DND-41 (cell line): ENCODE measurements at regions not wholly inside any gene's neighbourhood (a gene's known extent, or its start where the extent isn't known, plus 50 kb on each side); places are given as distances from the start of the nearest gene placed in this dataset.

Experiments used
- ATAC-seq: fragments of 200-7000 bp; cut with Tn5 transposase; 3 replicates; pipeline ENCODE4 v1.9.1; 2021; ENCODE audit warnings: low read depth; ENCODE audit not compliant: insufficient read depth
- DNase-seq: peaks from one replicate; pipeline ENCODE4 v3.0.0-alpha.2; 2020
- H2AFZ ChIP-seq: 2 replicates; pipeline ENCODE4 v1.6.0; 2012; ENCODE audit warnings: low read depth, low read length
- H3K27ac ChIP-seq: 2 replicates; pipeline ENCODE4 v1.5.1; 2012; ENCODE audit warnings: low read length, inconsistent platforms
- H3K27me3 ChIP-seq: fragments of 200-600 bp; sonication (generic); 2 replicates; pipeline ENCODE4 v1.6.0; 2012; ENCODE audit warnings: low read length, mild to moderate bottlenecking, inconsistent platforms; ENCODE audit not compliant: insufficient read depth, poor library complexity
- H3K36me3 ChIP-seq: 2 replicates; pipeline ENCODE4 v1.5.1; 2012; ENCODE audit warnings: low read length, inconsistent platforms; ENCODE audit not compliant: insufficient read depth
- H3K4me1 ChIP-seq: 2 replicates; pipeline ENCODE4 v1.5.1; 2012; ENCODE audit warnings: mild to moderate bottlenecking, low read length; ENCODE audit not compliant: insufficient read depth
- H3K4me2 ChIP-seq: 2 replicates; pipeline ENCODE4 v1.6.0; 2012; ENCODE audit warnings: mild to moderate bottlenecking, moderate library complexity, low read length, inconsistent platforms; ENCODE audit not compliant: insufficient read depth
- H3K4me3 ChIP-seq, 2 experiments: fragments of 200-600 bp in 1 of 2; shearing (Covaris generic) in 1 of 2; 2 replicates each; pipeline ENCODE4 v1.5.1; 2012 to 2016; ENCODE audit warnings: inconsistent platforms in 2 of 2, low read length in 2 of 2, mild to moderate bottlenecking in 2 of 2, low read depth in 1 of 2, moderate library complexity in 1 of 2
- H3K79me2 ChIP-seq: 2 replicates; pipeline ENCODE4 v1.6.0; 2012; ENCODE audit warnings: low read length, inconsistent platforms; ENCODE audit not compliant: insufficient read depth
- H3K9ac ChIP-seq: 2 replicates; pipeline ENCODE4 v1.6.0; 2012; ENCODE audit warnings: low read depth, mild to moderate bottlenecking, inconsistent platforms, low read length, moderate library complexity
- H3K9me3 ChIP-seq: 2 replicates; pipeline ENCODE4 v1.5.1; 2012; ENCODE audit warnings: low read length, moderate library complexity, mild to moderate bottlenecking, inconsistent platforms; ENCODE audit not compliant: insufficient read depth, severe bottlenecking
- H4K20me1 ChIP-seq: 2 replicates; pipeline ENCODE4 v1.6.0; 2012; ENCODE audit warnings: low read length; ENCODE audit not compliant: insufficient read depth
- CTCF ChIP-seq: IDR thresholded peaks from 2 replicates; pipeline ENCODE4 v1.5.1; 2012; ENCODE audit warnings: borderline replicate concordance, low read length, moderate library complexity, mild to moderate bottlenecking; ENCODE audit not compliant: poor library complexity, severe bottlenecking; ENCODE audit errors: extremely low read depth
- EZH2 ChIP-seq: IDR thresholded peaks from 3 replicates; pipeline ENCODE4 v1.6.1; 2012; ENCODE audit warnings: borderline replicate concordance, low read depth, mild to moderate bottlenecking, moderate library complexity, low read length, inconsistent platforms; ENCODE audit not compliant: severe bottlenecking

GRCh38 chr2:149920389-149920788 lies 332.8 kb upstream of the MMADHC start:
- H3K9me3 ChIP-seq = no peaks in the 10 kb centered on the region
- no peaks in the 10 kb centered on the region for H4K20me1 ChIP-seq
- H3K4me3 ChIP-seq = no peak overlapping the region
- H3K4me2 ChIP-seq = no peak overlapping the region
- no peak for TF ChIP-seq CTCF
- no peaks in the 10 kb centered on the region for H3K4me1 ChIP-seq
- no peak overlapping the region for H3K9ac ChIP-seq
- ATAC-seq (no peak), DNase-seq (no peak)
- no peaks in the 10 kb centered on the region for H3K79me2 ChIP-seq
- H2AFZ ChIP-seq = no peak overlapping the region
- H3K27ac ChIP-seq = no peak overlapping the region
- H3K27me3 ChIP-seq = no peaks in the 10 kb centered on the region
- H3K36me3 ChIP-seq = no peaks in the 10 kb centered on the region

GRCh38 chr2:149915151-149915550 lies 327.6 kb upstream of the MMADHC start:
- no peak for TF ChIP-seq EZH2
- no peak for TF ChIP-seq CTCF
- H2AFZ ChIP-seq = no peak overlapping the region

GRCh38 chr2:149908726-149909683 lies 321.4 kb upstream of the MMADHC start:
- no peaks in the 10 kb centered on the region for H3K79me2 ChIP-seq
- H3K9me3 ChIP-seq = no peaks in the 10 kb centered on the region
- no peaks in the 10 kb centered on the region for H3K36me3 ChIP-seq
- no peak for ATAC-seq
- no peak overlapping the region for H3K4me2 ChIP-seq
- no peaks in the 10 kb centered on the region for H3K4me1 ChIP-seq
- H3K27me3 ChIP-seq = peaks cover 14% of the 10 kb centered on the region
- TF ChIP-seq CTCF = no peak
- TF ChIP-seq EZH2 = no peak
- no peaks in the 10 kb centered on the region for H4K20me1 ChIP-seq
- H3K9ac ChIP-seq = no peak overlapping the region
- no peak for DNase-seq
- H3K27ac ChIP-seq = no peak overlapping the region
- no peak overlapping the region for H2AFZ ChIP-seq
- H3K4me3 ChIP-seq = no peak overlapping the region

More at GRCh38 chr2:149915151-149915550, 327.6 kb upstream of the MMADHC start:
- ATAC-seq (no peak), DNase-seq (no peak)
- H3K79me2 ChIP-seq = no peaks in the 10 kb centered on the region
- no peak overlapping the region for H3K9ac ChIP-seq
- H3K4me3 ChIP-seq = no peak overlapping the region
- no peaks in the 10 kb centered on the region for H3K27me3 ChIP-seq
- H3K36me3 ChIP-seq = no peaks in the 10 kb centered on the region
- no peaks in the 10 kb centered on the region for H3K4me1 ChIP-seq
- H3K9me3 ChIP-seq = no peaks in the 10 kb centered on the region
- H3K27ac ChIP-seq = no peak overlapping the region
- H4K20me1 ChIP-seq = no peaks in the 10 kb centered on the region
- H3K4me2 ChIP-seq = no peak overlapping the region
